ENCODE measurements at regions not wholly inside any gene's neighbourhood (a gene's known extent, or its start where the extent isn't known, plus 50 kb on each side); places are given as distances from the start of the nearest gene placed in this dataset.
"Not testable (repeated sequence)": the region's sequence is repeated elsewhere in the genome, so short reads cannot be mapped to it uniquely, and the experiment has no call there.

- not testable (repeated sequence) for ATAC-seq
Measured at GRCh38 chr22:23437107-23437395, 143.0 kb downstream of the IGLL1 start.

GRCh38 chr22:23436354-23437106 lies 143.6 kb downstream of the IGLL1 start:
- ATAC-seq: not testable (repeated sequence)

- not testable (repeated sequence) for ATAC-seq
Measured at GRCh38 chr22:23435186-23435585, 144.9 kb downstream of the IGLL1 start.

- ATAC-seq: not testable (repeated sequence)
Measured at GRCh38 chr22:23434198-23434830, 145.8 kb downstream of the IGLL1 start.

- peak; percentile 81 for ATAC-seq
Measured at GRCh38 chr22:23433127-23434005, 146.7 kb downstream of the IGLL1 start.

- ATAC-seq: not testable (repeated sequence)
Measured at GRCh38 chr22:23432719-23433118, 147.4 kb downstream of the IGLL1 start.

GRCh38 chr22:23431337-23432072 lies 148.6 kb downstream of the IGLL1 start:
- ATAC-seq: peak; percentile 35

GRCh38 chr22:23424551-23425068 lies 155.5 kb downstream of the IGLL1 start:
- not testable (repeated sequence) for ATAC-seq

- ATAC-seq: no peak
Measured at GRCh38 chr22:23424031-23424430, 156.1 kb downstream of the IGLL1 start.

- ATAC-seq: not testable (repeated sequence)
Measured at GRCh38 chr22:23422281-23422680, 157.8 kb downstream of the IGLL1 start.

- ATAC-seq: not testable (repeated sequence)
Measured at GRCh38 chr22:23421300-23421699, 158.8 kb downstream of the IGLL1 start.

- ATAC-seq: peak; percentile 57
Measured at GRCh38 chr22:23419931-23420330, 160.2 kb downstream of the IGLL1 start.

GRCh38 chr22:23419171-23419570 lies 160.9 kb downstream of the IGLL1 start:
- ATAC-seq: no peak

- no peak for ATAC-seq
Measured at GRCh38 chr22:23418159-23418788, 161.8 kb downstream of the IGLL1 start.

GRCh38 chr22:23417327-23417726 lies 162.8 kb downstream of the IGLL1 start:
- not testable (repeated sequence) for ATAC-seq

- ATAC-seq: not testable (repeated sequence)
Measured at GRCh38 chr22:23416169-23416690, 163.9 kb downstream of the IGLL1 start.

- no peak for ATAC-seq
Measured at GRCh38 chr22:23415490-23415851, 164.6 kb downstream of the IGLL1 start.

GRCh38 chr22:23414727-23415489 lies 165.2 kb downstream of the IGLL1 start:
- ATAC-seq: no peak

- ATAC-seq: no peak
Measured at GRCh38 chr22:23411739-23412138, 168.4 kb downstream of the IGLL1 start.

- ATAC-seq: no peak
Measured at GRCh38 chr22:23410411-23410810, 169.7 kb downstream of the IGLL1 start.

GRCh38 chr22:23409976-23410375 lies 170.1 kb downstream of the IGLL1 start:
- no peak for ATAC-seq

Data from esophagus mucosa (tissue), 1 donor.